22Rv1 (cell line): ENCODE measurements at regions not wholly inside any gene's neighbourhood (a gene's known extent, or its start where the extent isn't known, plus 50 kb on each side); places are given as distances from the start of the nearest gene placed in this dataset.

ENCODE experiments used
- H3K27ac ChIP-seq: fragments of 450-650 bp; 2 replicates; pipeline ENCODE4 v1.5.1; 2017
- CTCF ChIP-seq: fragments of 450-650 bp; IDR thresholded peaks from 2 replicates; pipeline ENCODE4 v1.5.1; 2017; ENCODE audit warnings: mild to moderate bottlenecking
- ZFX ChIP-seq: fragments of 450-650 bp; IDR thresholded peaks from 2 replicates; pipeline ENCODE4 v1.6.1; 2017; ENCODE audit warnings: antibody characterized with exemption, borderline replicate concordance

- H3K27ac ChIP-seq: no peak overlapping the region
- TF ChIP-seq ZFX (no peak), CTCF (no peak)
These were observed 58.8 kb upstream of the ZNF804B start for GRCh38 chr7:88700725-88701124.

- no peak overlapping the region for H3K27ac ChIP-seq
These were observed 65.3 kb upstream of the ZNF804B start for GRCh38 chr7:88694207-88694606.

GRCh38 chr7:88693131-88693530 lies 66.4 kb upstream of the ZNF804B start:
- TF ChIP-seq ZFX (no peak), CTCF (no peak)
- no peak overlapping the region for H3K27ac ChIP-seq

More at GRCh38 chr7:88694207-88694606, 65.3 kb upstream of the ZNF804B start:
- TF ChIP-seq ZFX (no peak), CTCF (no peak)

GRCh38 chr7:88692493-88692892 lies 67.0 kb upstream of the ZNF804B start:
- TF ChIP-seq ZFX: no peak
- TF ChIP-seq CTCF: no peak

GRCh38 chr7:88689821-88690220 lies 69.7 kb upstream of the ZNF804B start:
- no peak for TF ChIP-seq CTCF
- TF ChIP-seq ZFX: no peak
- no peak overlapping the region for H3K27ac ChIP-seq

More at GRCh38 chr7:88692493-88692892, 67.0 kb upstream of the ZNF804B start:
- H3K27ac ChIP-seq: no peak overlapping the region

GRCh38 chr7:88688222-88688621 lies 71.3 kb upstream of the ZNF804B start:
- TF ChIP-seq CTCF (no peak), ZFX (no peak)
- no peak overlapping the region for H3K27ac ChIP-seq

- no peak overlapping the region for H3K27ac ChIP-seq
- TF ChIP-seq ZFX: no peak
- TF ChIP-seq CTCF: no peak
These were observed 72.9 kb upstream of the ZNF804B start for GRCh38 chr7:88686468-88687229.
